K562 (cell line): ENCODE measurements at regions not wholly inside any gene's neighbourhood (a gene's known extent, or its start where the extent isn't known, plus 50 kb on each side); places are given as distances from the start of the nearest gene placed in this dataset.

ENCODE experiments used
- ATAC-seq: fragments of 200-7000 bp; cut with Tn5 transposase; 3 replicates; pipeline ENCODE4 v1.9.1; 2020; ENCODE audit warnings: moderate library complexity
- BruUV-seq: library from RNA; stranded (reverse); fragments of 400-500 nt; replicated peaks from 2 replicates; lab custom pipeline; 2021; lab: Mats Ljungman, UMichigan
- CTCF ChIA-PET: fragments of 300-600 bp; formaldehyde crosslinking; extraction: SDS; loops from one replicate; lab custom pipeline; 2021; ENCODE audit warnings: low intra/inter-chr PET ratio; lab: Yijun Ruan, JAX
- POLR2A ChIA-PET: fragments of 300-600, 350-650 bp; sonication (Branson Sonifier 250); formaldehyde crosslinking; extraction: SDS; loops from one replicate; lab custom pipeline; 2021; ENCODE audit warnings: antibody characterized with exemption, inconsistent platforms; lab: Yijun Ruan, JAX
- DNase-seq, 4 experiments: peaks; one replicate each; pipeline versions ENCODE4 v3.0.0 to v3.0.0-alpha.2; 2011 to 2018; ENCODE audit warnings: low spot score in 3 of 4, mixed read lengths in 3 of 4; ENCODE audit errors: extremely low read depth in 1 of 4
- FAIRE-seq: peaks from 2 replicates; lab custom pipeline; 2011; peaks lifted over from hg19 to GRCh38; lab: Jason Lieb, UNC
- H2AFZ ChIP-seq: 2 replicates; pipeline ENCODE4 v1.6.0; 2011; ENCODE audit warnings: low read depth, low read length, control low read depth, inconsistent platforms
- H3K27ac ChIP-seq: fragments of 200-600 bp; 3 replicates; pipeline ENCODE4 v1.8.0; 2011; ENCODE audit warnings: low read depth, mild to moderate bottlenecking, control low read depth, inconsistent platforms, low read length, moderate library complexity, mixed read lengths; ENCODE audit errors: extremely low read depth
- H3K27me3 ChIP-seq, 2 experiments: fragments of 300-600 bp in 1 of 2; 2 replicates in 1 of 2; 3 replicates in 1 of 2; pipeline versions ENCODE4 v1.6.0 to v1.8.0; 2011; ENCODE audit warnings: inconsistent platforms in 2 of 2, low read length in 2 of 2, mild to moderate bottlenecking in 1 of 2, mixed read lengths in 1 of 2, moderate library complexity in 1 of 2; ENCODE audit not compliant: control insufficient read depth in 2 of 2, insufficient read depth in 2 of 2
- H3K36me3 ChIP-seq: fragments of 300-600 bp; 3 replicates; pipeline ENCODE4 v1.8.0; 2011; ENCODE audit warnings: mild to moderate bottlenecking, low read length, inconsistent platforms; ENCODE audit not compliant: control insufficient read depth, insufficient read depth
- H3K4me1 ChIP-seq, 2 experiments: fragments of 200-600 bp in 1 of 2; replicated peaks in 1 of 2; 2 replicates in 1 of 2; 3 replicates in 1 of 2; pipeline versions ENCODE4 v1.5.1 to v1.8.0; 2011; ENCODE audit warnings: inconsistent platforms in 2 of 2, low read length in 2 of 2, mild to moderate bottlenecking in 1 of 2, mixed read lengths in 1 of 2, moderate library complexity in 1 of 2; ENCODE audit not compliant: control insufficient read depth in 2 of 2, insufficient read depth in 2 of 2
- H3K4me2 ChIP-seq: 2 replicates; pipeline ENCODE4 v1.6.1; 2011; ENCODE audit warnings: low read length, control low read depth, inconsistent platforms, mixed read lengths; ENCODE audit not compliant: insufficient read depth
- H3K4me3 ChIP-seq: fragments of 200-600 bp; sonication (generic), shearing (Covaris generic); 2 replicates; pipeline ENCODE4 v1.5.1; 2016; ENCODE audit warnings: control low read depth, inconsistent platforms
- H3K79me2 ChIP-seq: fragments of 200-600 bp; 3 replicates; pipeline ENCODE4 v1.8.0; 2011; ENCODE audit warnings: low read length, inconsistent platforms; ENCODE audit not compliant: control insufficient read depth, insufficient read depth
- H3K9ac ChIP-seq, 2 experiments: 2 replicates each; pipeline versions ENCODE4 v1.6.0 to v1.6.1; 2011; ENCODE audit warnings: low read depth in 2 of 2, low read length in 2 of 2, control low read depth in 1 of 2, inconsistent platforms in 1 of 2, mild to moderate bottlenecking in 1 of 2, mixed read lengths in 1 of 2; ENCODE audit not compliant: insufficient read depth in 1 of 2
- H3K9me1 ChIP-seq: one replicate; pipeline ENCODE4 v1.6.0; 2011; ENCODE audit warnings: inconsistent platforms, mild to moderate bottlenecking, low read length, moderate library complexity; ENCODE audit not compliant: control insufficient read depth, insufficient read depth
- H3K9me3 ChIP-seq: replicated peaks from 2 replicates; pipeline ENCODE4 v1.5.1; 2011; ENCODE audit warnings: low read depth, low read length, inconsistent platforms; ENCODE audit not compliant: control insufficient read depth, insufficient read depth
- H4K20me1 ChIP-seq: replicated peaks from 2 replicates; pipeline ENCODE4 v1.6.1; 2011; ENCODE audit warnings: low read length, inconsistent platforms, mixed read lengths; ENCODE audit not compliant: control insufficient read depth, insufficient read depth
- DPF2 ChIP-seq: fragments of 450-650 bp; IDR thresholded peaks from 2 replicates; pipeline ENCODE4 v1.6.1; 2016
- E2F5 ChIP-seq: sonication (generic); formaldehyde crosslinking; IDR thresholded peaks from 2 replicates; pipeline ENCODE4 v1.8.0; 2022; ENCODE audit warnings: mild to moderate bottlenecking, missing genetic modification reagents
- GATAD2A ChIP-seq: fragments of 450-650 bp; IDR thresholded peaks from 2 replicates; pipeline ENCODE4 v1.6.1; 2017
- PHF8 ChIP-seq: fragments of 200-600 bp; sonication (generic); IDR thresholded peaks from 2 replicates; pipeline ENCODE4 v1.6.1; 2012; ENCODE audit warnings: mixed run types, mild to moderate bottlenecking, inconsistent platforms, low read length, moderate library complexity, borderline replicate concordance
- RBM17 ChIP-seq: fragments of 200-400 bp; formaldehyde crosslinking; IDR thresholded peaks from 2 replicates; pipeline ENCODE4 v1.6.1; 2017; ENCODE audit warnings: low read depth, mild to moderate bottlenecking, low read length, borderline replicate concordance
- RBM34 ChIP-seq: fragments of 200-400 bp; formaldehyde crosslinking; IDR thresholded peaks from 2 replicates; pipeline ENCODE4 v1.6.1; 2018; ENCODE audit warnings: low read length, borderline replicate concordance; ENCODE audit not compliant: insufficient read depth
- SOX6 ChIP-seq: fragments of 450-650 bp; IDR thresholded peaks from 2 replicates; pipeline ENCODE4 v1.6.1; 2014; ENCODE audit warnings: mild to moderate bottlenecking
- THRB ChIP-seq: fragments of 450-650 bp; formaldehyde crosslinking; conservative IDR thresholded peaks from 2 replicates; pipeline ENCODE4 v1.4.0; 2022; ENCODE audit warnings: mild to moderate bottlenecking, missing genetic modification characterization
- in situ Hi-C: fragments of 300-500 bp; cut with MboI; formaldehyde crosslinking; loops from 4 replicates; pipeline ENCODE4 v1.15.0; 2018; ENCODE audit warnings: inconsistent platforms, mixed read lengths
- intact Hi-C: fragments of 100-400 bp; cut with micrococcal nuclease; formaldehyde crosslinking; loops from 2 replicates; pipeline ENCODE4 v1.14.2; 2022
- TF ChIP-seq, protein P1 (sequence below): fragments of 450-650 bp; IDR thresholded peaks from 2 replicates; pipeline ENCODE4 v1.6.1; 2016; ENCODE audit warnings: antibody characterized with exemption

- no peaks in the 10 kb centered on the region for H3K4me1 ChIP-seq
- no peak overlapping the region for H2AFZ ChIP-seq
- no peaks in the 10 kb centered on the region for H3K79me2 ChIP-seq
- ATAC-seq (no peak), DNase-seq (no peak), FAIRE-seq (no peak)
- no peak overlapping the region for H3K9ac ChIP-seq
- ChIA-PET CTCF (no interaction called here), POLR2A (no interaction called here)
- H3K36me3 ChIP-seq = no peaks in the 10 kb centered on the region
- no peaks in the 10 kb centered on the region for H4K20me1 ChIP-seq
- no peak for TF ChIP-seq DPF2
- TF ChIP-seq THRB = no peak
- TF ChIP-seq RBM17 = no peak
- no peak for TF ChIP-seq GATAD2A
- no peak for TF ChIP-seq E2F5 (CRISPR knock-in tag)
- no peak for TF ChIP-seq RBM34
- no peak for TF ChIP-seq PHF8
- TF ChIP-seq, protein P1, sequence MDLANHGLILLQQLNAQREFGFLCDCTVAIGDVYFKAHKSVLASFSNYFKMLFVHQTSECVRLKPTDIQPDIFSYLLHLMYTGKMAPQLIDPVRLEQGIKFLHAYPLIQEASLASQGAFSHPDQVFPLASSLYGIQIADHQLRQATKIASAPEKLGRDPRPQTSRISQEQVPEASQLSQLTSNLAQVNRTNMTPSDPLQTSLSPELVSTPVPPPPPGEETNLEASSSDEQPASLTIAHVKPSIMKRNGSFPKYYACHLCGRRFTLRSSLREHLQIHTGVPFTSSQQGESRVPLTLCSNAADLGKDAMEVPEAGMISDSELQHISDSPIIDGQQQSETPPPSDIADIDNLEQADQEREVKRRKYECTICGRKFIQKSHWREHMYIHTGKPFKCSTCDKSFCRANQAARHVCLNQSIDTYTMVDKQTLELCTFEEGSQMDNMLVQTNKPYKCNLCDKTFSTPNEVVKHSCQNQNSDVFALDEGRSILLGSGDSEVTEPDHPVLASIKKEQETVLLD = no peak
- TF ChIP-seq SOX6 = no peak
- H3K27ac ChIP-seq = no peak overlapping the region
- H3K9me1 ChIP-seq = no peaks in the 10 kb centered on the region
- no peak overlapping the region for H3K4me2 ChIP-seq
- BruUV-seq = no TSS peak
- intact Hi-C loops (no loop called here), in situ Hi-C loops (no loop called here)
- H3K27me3 ChIP-seq = no peaks in the 10 kb centered on the region
- no peak overlapping the region for H3K4me3 ChIP-seq
- no peaks in the 10 kb centered on the region for H3K9me3 ChIP-seq
These were observed 690.1 kb upstream of the KLHL1 start for GRCh38 chr13:70798385-70798784.
